Osteoblast (primary cell): ENCODE measurements at regions not wholly inside any gene's neighbourhood (a gene's known extent, or its start where the extent isn't known, plus 50 kb on each side); places are given as distances from the start of the nearest gene placed in this dataset.

Experiments used
- DNase-seq: peaks from one replicate; pipeline ENCODE4 v3.0.0; 2011; ENCODE audit warnings: low spot score, mixed read lengths; ENCODE audit not compliant: insufficient read length; ENCODE audit errors: missing footprints
- H2AFZ ChIP-seq: 2 replicates; pipeline ENCODE4 v1.6.0; 2011; ENCODE audit warnings: mild to moderate bottlenecking, low read length
- H3K27ac ChIP-seq: 2 replicates; pipeline ENCODE4 v1.5.1; 2011; ENCODE audit warnings: mild to moderate bottlenecking, low read depth, low read length, moderate library complexity
- H3K27me3 ChIP-seq: 2 replicates; pipeline ENCODE4 v1.6.0; 2012; ENCODE audit warnings: mild to moderate bottlenecking, control low read depth, inconsistent platforms, low read length, moderate library complexity; ENCODE audit not compliant: insufficient read depth
- H3K36me3 ChIP-seq: 2 replicates; pipeline ENCODE4 v1.5.1; 2011; ENCODE audit warnings: mild to moderate bottlenecking, low read length, control low read depth, moderate library complexity; ENCODE audit not compliant: insufficient read depth
- H3K4me1 ChIP-seq: 2 replicates; pipeline ENCODE4 v1.5.1; 2011; ENCODE audit warnings: mild to moderate bottlenecking, low read length, control low read depth, moderate library complexity; ENCODE audit not compliant: insufficient read depth
- H3K4me2 ChIP-seq: 2 replicates; pipeline ENCODE4 v1.6.0; 2011; ENCODE audit warnings: mild to moderate bottlenecking, low read length; ENCODE audit not compliant: insufficient read depth
- H3K4me3 ChIP-seq: fragments of 200-600 bp; sonication (generic); 3 replicates; pipeline ENCODE4 v1.5.1; 2012; ENCODE audit warnings: mild to moderate bottlenecking, low read length, inconsistent platforms; ENCODE audit not compliant: insufficient read depth
- H3K79me2 ChIP-seq: 2 replicates; pipeline ENCODE4 v1.6.0; 2012; ENCODE audit warnings: mild to moderate bottlenecking, low read length, control low read depth, inconsistent platforms; ENCODE audit not compliant: insufficient read depth
- H3K9me3 ChIP-seq: 2 replicates; pipeline ENCODE4 v1.5.1; 2011; ENCODE audit warnings: low read depth, low read length, control low read depth
- H4K20me1 ChIP-seq: 2 replicates; pipeline ENCODE4 v1.6.0; 2012; ENCODE audit warnings: mild to moderate bottlenecking, low read length, control low read depth; ENCODE audit not compliant: insufficient read depth
- CTCF ChIP-seq: IDR thresholded peaks from 2 replicates; pipeline ENCODE4 v1.5.1; 2011; ENCODE audit warnings: mild to moderate bottlenecking, low read depth, low read length, moderate library complexity; ENCODE audit errors: extremely low read depth

- DNase-seq, result no peak
- Histone ChIP-seq H3K4me1 (peaks cover 15% of the 10 kb centered on the region), H2AFZ (no peak overlapping the region), H3K27ac (no peak overlapping the region), H3K36me3 (no peaks in the 10 kb centered on the region), H3K9me3 (no peaks in the 10 kb centered on the region), H3K4me3 (no peak overlapping the region), H4K20me1 (no peaks in the 10 kb centered on the region), H3K4me2 (no peak overlapping the region), H3K79me2 (no peaks in the 10 kb centered on the region), H3K27me3 (no peaks in the 10 kb centered on the region)
- no peak for TF ChIP-seq CTCF
Measured at GRCh38 chr7:106778656-106779250, 86.3 kb upstream of the PIK3CG start.

DNA sequence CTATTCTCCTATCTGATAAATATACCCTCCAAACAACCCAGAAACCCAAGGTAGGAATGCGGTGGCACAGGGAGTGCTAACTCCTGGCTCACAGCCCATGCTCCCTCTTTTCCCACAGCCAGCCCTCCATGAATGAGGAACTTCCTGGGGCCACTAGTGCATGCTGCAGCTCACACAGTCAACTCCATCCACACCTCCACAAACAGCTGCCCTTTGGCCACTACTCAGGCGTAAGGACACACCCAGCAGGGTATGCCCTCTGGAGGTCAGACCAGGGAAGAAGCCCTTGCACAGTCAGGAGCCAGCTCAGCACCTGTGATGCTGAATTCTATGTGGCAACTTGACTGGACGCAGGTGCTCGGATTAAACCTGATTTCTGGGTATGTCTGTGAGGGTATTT, 85.2 kb upstream of the PIK3CG start:
- Histone ChIP-seq H2AFZ (no peak overlapping the region), H3K9me3 (no peaks in the 10 kb centered on the region)

DNA sequence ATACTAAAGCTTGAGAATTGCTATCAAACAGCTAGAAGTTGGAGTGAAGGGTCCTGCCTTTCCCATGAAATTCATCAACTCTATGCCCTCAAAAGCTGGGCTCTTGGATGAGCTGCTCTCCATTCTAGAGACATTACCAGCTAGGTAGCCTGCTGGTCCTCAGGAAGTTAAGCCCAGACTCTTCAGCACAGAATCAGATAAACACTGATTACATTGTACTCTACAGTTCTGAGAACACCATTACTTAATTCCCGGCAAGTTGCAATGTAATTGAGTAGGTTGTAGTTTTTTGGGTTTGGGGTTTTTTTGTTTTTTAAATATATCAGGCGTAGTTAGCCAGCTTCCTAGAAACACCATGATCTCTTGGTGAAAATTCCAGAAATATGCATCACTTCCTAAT, 84.1 kb upstream of the PIK3CG start:
- no peak overlapping the region for H2AFZ ChIP-seq

More for the DNA sequence above, 85.2 kb upstream of the PIK3CG start:
- DNase-seq, result no peak
- no peak overlapping the region for H3K4me2 ChIP-seq
- peaks cover 15% of the 10 kb centered on the region for H3K4me1 ChIP-seq
- H3K36me3 ChIP-seq, result no peaks in the 10 kb centered on the region
- no peaks in the 10 kb centered on the region for H4K20me1 ChIP-seq
- H3K79me2 ChIP-seq, result no peaks in the 10 kb centered on the region
- no peaks in the 10 kb centered on the region for H3K27me3 ChIP-seq
- TF ChIP-seq CTCF, result no peak
- no peak overlapping the region for H3K27ac ChIP-seq
- H3K4me3 ChIP-seq, result no peak overlapping the region

More for the DNA sequence above, 84.1 kb upstream of the PIK3CG start:
- no peak for TF ChIP-seq CTCF
- Histone ChIP-seq H3K27ac (no peak overlapping the region), H3K4me3 (no peak overlapping the region), H4K20me1 (no peaks in the 10 kb centered on the region), H3K27me3 (no peaks in the 10 kb centered on the region), H3K79me2 (no peaks in the 10 kb centered on the region), H3K4me1 (peaks cover 4% of the 10 kb centered on the region), H3K9me3 (no peaks in the 10 kb centered on the region), H3K36me3 (no peaks in the 10 kb centered on the region), H3K4me2 (no peak overlapping the region)
- no peak for DNase-seq
